NT2/D1 (cell line): ENCODE measurements at regions not wholly inside any gene's neighbourhood (a gene's known extent, or its start where the extent isn't known, plus 50 kb on each side); places are given as distances from the start of the nearest gene placed in this dataset.

Experiments
- SUZ12 ChIP-seq: IDR thresholded peaks from 2 replicates; pipeline ENCODE4 v1.6.1; 2011; ENCODE audit not compliant: insufficient read length, insufficient read depth; ENCODE audit errors: extremely low read depth
- ZNF274 ChIP-seq: IDR thresholded peaks from 2 replicates; pipeline ENCODE4 v1.6.1; 2011; ENCODE audit warnings: mild to moderate bottlenecking, low read depth, low read length

GRCh38 chr5:113817683-113818082 lies 304.2 kb downstream of the YTHDC2 start:
- TF ChIP-seq SUZ12 (no peak), ZNF274 (no peak)
